Stimulated activated CD8-positive, alpha-beta memory T cell treated with anti-CD3 and anti-CD28 coated beads, Interleukin-4, amount 100 ng/mL, for 4 hours (primary cell): ENCODE measurements at regions not wholly inside any gene's neighbourhood (a gene's known extent, or its start where the extent isn't known, plus 50 kb on each side); places are given as distances from the start of the nearest gene placed in this dataset.
"Not testable (repeated sequence)": the region's sequence is repeated elsewhere in the genome, so short reads cannot be mapped to it uniquely, and the experiment has no call there.

Experiments
- DNase-seq, 2 donors: peaks; one replicate each; pipeline ENCODE4 v3.0.0-alpha.2; 2020; ENCODE audit warnings: low read depth in 2 of 2, low spot score in 1 of 2

GRCh38 chr3:94314218-94314883 lies 251.5 kb downstream of the NSUN3 start:
- no peak for DNase-seq

- no peak for DNase-seq
Observed at GRCh38 chr3:94317017-94317416, 254.2 kb downstream of the NSUN3 start.

- no peak for DNase-seq
Observed at GRCh38 chr3:94323596-94323995, 260.7 kb downstream of the NSUN3 start.

GRCh38 chr3:94331831-94332230 lies 269.0 kb downstream of the NSUN3 start:
- no peak for DNase-seq

GRCh38 chr3:94336046-94336753 lies 273.3 kb downstream of the NSUN3 start:
- DNase-seq: no peak

GRCh38 chr3:94345101-94345500 lies 282.2 kb downstream of the NSUN3 start:
- no peak for DNase-seq

GRCh38 chr3:94349310-94349878 lies 286.5 kb downstream of the NSUN3 start:
- no peak for DNase-seq

GRCh38 chr3:94356581-94356980 lies 293.7 kb downstream of the NSUN3 start:
- DNase-seq: no peak

- DNase-seq: no peak
Observed at GRCh38 chr3:94359996-94360395, 297.1 kb downstream of the NSUN3 start.

- DNase-seq: no peak
Observed at GRCh38 chr3:94360987-94361386, 298.1 kb downstream of the NSUN3 start.

GRCh38 chr3:94362393-94362792 lies 299.5 kb downstream of the NSUN3 start:
- DNase-seq: no peak

GRCh38 chr3:94365006-94365405 lies 302.1 kb downstream of the NSUN3 start:
- DNase-seq: no peak

GRCh38 chr3:94372026-94372425 lies 309.2 kb downstream of the NSUN3 start:
- no peak for DNase-seq

GRCh38 chr3:94373456-94373855 lies 310.6 kb downstream of the NSUN3 start:
- DNase-seq: no peak

GRCh38 chr3:94374439-94375161 lies 311.7 kb downstream of the NSUN3 start:
- DNase-seq: no peak

GRCh38 chr3:94377123-94377696 lies 314.3 kb downstream of the NSUN3 start:
- DNase-seq: not testable (repeated sequence)

GRCh38 chr3:94377863-94378262 lies 315.0 kb downstream of the NSUN3 start:
- not testable (repeated sequence) for DNase-seq

- no peak for DNase-seq
Observed at GRCh38 chr3:94378322-94378721, 315.5 kb downstream of the NSUN3 start.

GRCh38 chr3:94379264-94379663 lies 316.4 kb downstream of the NSUN3 start:
- no peak for DNase-seq

- DNase-seq: no peak
Observed at GRCh38 chr3:94394885-94395284, 332.0 kb downstream of the NSUN3 start.

- DNase-seq: no peak
Observed at GRCh38 chr3:94395851-94396250, 333.0 kb downstream of the NSUN3 start.
